HTR-8/SVneo (cell line): ENCODE measurements at regions not wholly inside any gene's neighbourhood (a gene's known extent, or its start where the extent isn't known, plus 50 kb on each side); places are given as distances from the start of the nearest gene placed in this dataset.

Experiments
- DNase-seq: peaks from one replicate; pipeline ENCODE4 v3.0.0; 2011; ENCODE audit warnings: low spot score, mixed read lengths; ENCODE audit not compliant: insufficient read length
- FAIRE-seq: peaks from 2 replicates; lab custom pipeline; 2011; peaks lifted over from hg19 to GRCh38; lab: Jason Lieb, UNC

DNA sequence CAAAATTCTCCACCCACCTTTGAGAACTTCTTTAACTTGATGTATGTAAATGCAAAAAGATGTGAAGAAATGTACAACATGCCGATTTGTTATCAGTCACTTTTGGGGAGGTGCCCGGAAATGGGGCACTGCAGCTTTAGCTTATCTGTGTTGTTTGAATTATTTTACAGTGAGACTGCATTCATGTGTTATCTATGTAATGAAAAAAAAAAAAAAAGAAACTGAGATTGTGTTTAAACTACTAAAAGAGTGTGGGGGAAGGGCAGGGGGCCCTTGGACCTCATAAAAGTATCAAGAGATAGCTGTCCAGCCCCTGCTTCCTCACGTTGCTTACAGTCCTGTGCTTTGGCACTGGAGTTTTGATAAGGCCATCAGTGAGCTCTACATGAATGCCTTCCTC lies 259.4 kb downstream of the STK31 start:
- no peak for FAIRE-seq
- no peak for DNase-seq

DNA sequence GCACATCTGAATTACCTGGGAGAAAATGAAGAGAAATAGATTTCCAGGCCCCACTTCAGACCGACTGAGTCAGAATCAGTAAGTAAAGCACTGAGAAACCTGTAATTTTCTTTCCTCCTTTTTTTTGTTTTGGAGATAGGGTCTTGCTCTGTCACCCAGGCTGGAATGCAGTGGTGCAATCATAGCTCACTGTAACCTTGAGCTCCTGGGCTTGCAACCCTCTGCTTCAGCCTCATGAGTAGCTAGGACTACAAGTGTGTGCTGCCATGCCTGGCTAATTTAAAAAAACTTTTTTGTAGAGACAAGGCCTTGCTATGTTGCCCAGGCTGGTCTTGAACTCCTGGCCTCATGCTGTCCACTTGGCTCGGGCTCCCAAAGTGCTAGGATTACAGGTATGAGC lies 260.2 kb downstream of the STK31 start:
- FAIRE-seq (no peak), DNase-seq (no peak)

DNA sequence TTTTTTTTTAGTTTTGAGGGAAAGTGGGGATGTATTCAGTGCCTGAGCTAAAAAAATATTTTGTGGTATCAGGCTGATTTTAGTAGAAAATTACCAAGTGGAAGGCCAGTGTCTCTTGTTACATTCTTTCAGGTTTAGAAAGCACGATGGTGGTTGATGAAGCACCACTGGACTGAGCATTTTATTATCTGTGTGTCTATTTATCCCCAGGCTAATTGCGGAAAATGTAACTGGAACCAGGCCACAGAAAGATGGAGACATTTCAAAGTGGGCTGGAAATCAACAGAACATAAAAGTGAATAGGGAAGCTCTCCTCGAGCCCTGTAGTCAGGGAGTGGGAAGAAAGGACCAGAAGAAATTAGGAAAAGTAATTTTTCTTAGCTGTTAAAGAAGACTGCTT lies 261.0 kb downstream of the STK31 start:
- FAIRE-seq (no peak), DNase-seq (no peak)

DNA sequence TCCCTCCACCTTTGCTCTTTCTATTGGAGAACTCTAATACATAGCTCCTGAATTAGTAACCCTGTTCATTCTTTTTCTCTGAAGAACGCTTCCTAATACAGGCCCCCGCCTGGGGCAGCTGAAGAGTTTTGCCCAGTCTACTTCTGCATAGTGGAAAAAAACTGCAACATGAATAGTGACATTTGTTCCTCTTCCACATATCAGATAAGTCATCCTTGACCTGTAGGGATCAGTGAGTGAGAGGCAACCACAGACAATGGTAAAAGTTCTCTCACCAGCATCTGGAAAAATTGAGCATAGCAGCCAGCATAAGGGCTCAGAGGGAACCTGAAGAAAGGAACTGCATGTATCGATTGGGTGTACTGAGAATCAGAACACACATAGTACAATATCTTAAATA lies 262.0 kb downstream of the STK31 start:
- DNase-seq (no peak), FAIRE-seq (no peak)

- FAIRE-seq (no peak), DNase-seq (no peak)
These were observed 263.2 kb downstream of the STK31 start for GRCh38 chr7:23973264-23973663.

- no peak for DNase-seq
- FAIRE-seq: no peak
These were observed 270.1 kb downstream of the STK31 start for GRCh38 chr7:23980081-23980480.

GRCh38 chr7:23981314-23981713 lies 271.3 kb downstream of the STK31 start:
- FAIRE-seq (no peak), DNase-seq (no peak)

DNA sequence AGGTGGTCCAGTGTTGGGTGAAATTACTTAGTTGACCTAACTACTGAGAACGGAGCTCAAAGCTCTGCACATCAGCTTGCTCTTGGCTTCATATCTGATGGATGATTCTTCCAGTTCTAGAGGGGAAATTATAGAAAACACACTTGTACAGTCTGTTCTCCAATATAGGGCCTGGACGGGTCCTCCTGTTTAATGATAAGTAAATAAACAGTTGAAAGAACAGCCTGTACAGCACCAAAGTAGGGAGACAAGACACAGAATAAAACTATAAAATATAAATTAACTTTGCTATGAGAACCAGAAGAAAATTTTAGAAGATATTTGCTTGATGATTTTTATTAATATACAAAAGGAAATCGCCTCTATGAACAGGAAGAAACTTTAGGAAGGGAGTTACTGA lies 271.7 kb downstream of the STK31 start:
- DNase-seq: no peak
- no peak for FAIRE-seq

- no peak for DNase-seq
- no peak for FAIRE-seq
These were observed 278.5 kb upstream of the NPY start for GRCh38 chr7:24005517-24005916.

- DNase-seq (no peak), FAIRE-seq (no peak)
These were observed 273.5 kb upstream of the NPY start for GRCh38 chr7:24010495-24010894.

DNA sequence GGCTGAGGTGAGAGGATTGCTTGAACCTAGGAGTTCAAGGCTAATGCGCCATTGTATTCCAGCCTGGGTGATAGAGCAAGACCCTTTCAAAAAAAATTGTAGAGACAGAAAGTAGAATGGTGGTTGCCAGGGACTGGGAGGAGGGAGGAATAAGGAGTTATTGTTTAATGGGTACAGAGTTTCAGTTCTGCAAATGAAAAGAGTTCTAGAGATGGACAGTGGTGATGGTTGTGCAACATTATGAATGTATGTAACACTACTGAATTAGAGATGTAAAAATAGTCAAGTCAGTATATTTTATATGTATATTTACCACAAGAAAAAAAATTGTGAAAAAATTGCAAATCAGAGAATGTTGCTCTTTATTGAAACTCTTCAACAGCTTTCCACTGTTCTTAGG lies 266.5 kb upstream of the NPY start:
- DNase-seq (no peak), FAIRE-seq (no peak)

DNA sequence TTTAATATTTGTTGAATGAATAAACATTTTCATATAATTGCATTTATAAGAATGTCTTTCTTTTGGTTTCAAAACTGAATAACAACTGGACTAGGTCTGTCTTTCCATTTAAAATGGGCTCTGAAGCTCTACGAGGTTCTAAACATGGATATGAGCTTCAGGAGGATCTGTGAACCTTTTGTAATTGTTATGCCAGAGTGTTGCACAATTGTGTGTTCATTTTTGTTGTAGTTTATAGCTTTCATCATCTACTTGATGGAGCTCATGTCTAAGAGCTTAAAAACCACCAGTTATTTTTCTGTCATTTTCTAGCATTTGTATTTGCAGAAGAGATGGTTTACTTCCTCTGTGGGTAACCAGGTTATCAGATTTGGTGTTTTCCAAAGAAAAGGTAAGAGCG lies 265.7 kb upstream of the NPY start:
- FAIRE-seq: no peak
- no peak for DNase-seq

GRCh38 chr7:24019841-24020240 lies 264.1 kb upstream of the NPY start:
- FAIRE-seq: no peak
- no peak for DNase-seq

DNA sequence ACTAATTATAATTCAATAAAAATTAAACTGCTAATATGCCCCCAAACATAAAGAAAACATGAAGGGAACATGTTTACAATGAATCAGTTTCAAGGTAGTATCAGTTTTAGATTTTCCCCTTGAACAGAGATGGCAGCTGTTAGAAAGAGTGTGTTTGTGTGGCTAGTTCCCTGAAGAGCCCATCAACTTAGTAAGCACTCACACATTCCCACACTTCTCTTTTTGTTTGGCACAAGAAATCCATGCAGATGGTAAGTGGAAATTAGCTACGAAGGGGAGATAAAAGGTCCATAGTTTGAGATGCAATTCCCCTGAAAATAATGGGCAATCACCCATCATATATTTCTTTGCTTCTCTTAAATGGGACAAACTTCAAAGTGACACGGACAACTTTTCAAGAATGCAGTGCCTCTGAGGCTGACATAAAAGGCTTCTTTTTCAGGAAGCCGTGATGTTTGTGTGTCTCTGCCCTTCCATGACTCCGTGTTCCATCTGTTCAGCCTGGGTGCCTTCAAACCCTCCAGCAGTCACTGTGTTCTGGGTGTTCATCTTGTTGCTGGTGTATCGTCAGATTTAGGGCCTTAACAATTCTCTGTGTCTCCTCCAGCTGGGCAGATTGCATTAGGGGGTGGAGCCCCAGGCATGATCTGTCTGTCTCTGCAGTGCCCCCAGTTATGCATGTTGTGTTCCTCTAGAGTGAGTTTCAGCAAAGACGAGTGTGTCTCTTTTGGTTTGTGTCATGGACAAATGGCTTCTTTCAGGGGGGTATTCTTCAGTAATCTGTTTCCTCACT lies 259.5 kb upstream of the NPY start:
- DNase-seq (no peak), FAIRE-seq (no peak)

GRCh38 chr7:24025094-24025493 lies 258.9 kb upstream of the NPY start:
- no peak for FAIRE-seq

GRCh38 chr7:24025765-24026164 lies 258.2 kb upstream of the NPY start:
- FAIRE-seq: no peak
- no peak for DNase-seq

More at GRCh38 chr7:24025094-24025493, 258.9 kb upstream of the NPY start:
- DNase-seq: peak; percentile 22

DNA sequence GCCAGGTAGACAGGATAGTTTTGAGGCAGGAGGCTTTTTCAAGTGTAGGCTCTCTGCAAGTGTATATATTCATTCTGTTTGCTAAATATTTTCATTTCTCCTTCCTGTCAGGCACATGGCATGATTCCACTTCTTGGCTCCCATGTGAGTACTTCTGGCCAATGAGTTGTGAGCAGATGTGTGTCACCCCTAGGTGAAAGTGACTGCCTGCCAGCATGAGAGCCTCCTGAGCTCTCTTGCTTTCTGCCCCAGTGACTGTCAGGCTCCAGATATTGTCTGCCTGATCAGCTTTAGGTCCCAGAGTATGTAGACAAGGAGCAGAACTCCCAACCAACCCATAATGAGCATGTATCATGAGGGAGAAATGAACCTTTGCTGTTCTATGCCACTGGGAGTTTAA lies 257.6 kb upstream of the NPY start:
- DNase-seq (no peak), FAIRE-seq (no peak)

- FAIRE-seq: no peak
These were observed 254.9 kb upstream of the NPY start for GRCh38 chr7:24029068-24029467.

DNA sequence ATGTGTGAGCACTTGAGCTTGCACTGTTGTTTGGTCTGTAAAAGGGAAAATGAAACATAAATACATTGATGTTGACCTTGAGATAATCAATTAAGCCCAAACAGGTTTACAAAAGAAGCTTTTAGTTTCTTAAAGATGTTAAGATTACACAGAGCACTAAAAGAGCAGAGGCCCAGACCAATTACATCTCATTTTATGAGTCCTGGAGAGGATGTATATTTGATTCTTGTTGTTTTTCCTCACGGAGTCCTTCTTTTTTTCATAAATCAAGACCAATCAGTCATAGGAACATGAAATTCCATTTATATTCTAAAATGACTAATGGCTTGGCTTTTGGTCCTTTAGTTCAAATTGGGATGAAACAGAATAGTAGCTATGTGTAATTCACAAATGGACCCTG lies 249.7 kb upstream of the NPY start:
- FAIRE-seq: no peak
- DNase-seq: no peak

More at GRCh38 chr7:24029068-24029467, 254.9 kb upstream of the NPY start:
- DNase-seq: no peak

DNA sequence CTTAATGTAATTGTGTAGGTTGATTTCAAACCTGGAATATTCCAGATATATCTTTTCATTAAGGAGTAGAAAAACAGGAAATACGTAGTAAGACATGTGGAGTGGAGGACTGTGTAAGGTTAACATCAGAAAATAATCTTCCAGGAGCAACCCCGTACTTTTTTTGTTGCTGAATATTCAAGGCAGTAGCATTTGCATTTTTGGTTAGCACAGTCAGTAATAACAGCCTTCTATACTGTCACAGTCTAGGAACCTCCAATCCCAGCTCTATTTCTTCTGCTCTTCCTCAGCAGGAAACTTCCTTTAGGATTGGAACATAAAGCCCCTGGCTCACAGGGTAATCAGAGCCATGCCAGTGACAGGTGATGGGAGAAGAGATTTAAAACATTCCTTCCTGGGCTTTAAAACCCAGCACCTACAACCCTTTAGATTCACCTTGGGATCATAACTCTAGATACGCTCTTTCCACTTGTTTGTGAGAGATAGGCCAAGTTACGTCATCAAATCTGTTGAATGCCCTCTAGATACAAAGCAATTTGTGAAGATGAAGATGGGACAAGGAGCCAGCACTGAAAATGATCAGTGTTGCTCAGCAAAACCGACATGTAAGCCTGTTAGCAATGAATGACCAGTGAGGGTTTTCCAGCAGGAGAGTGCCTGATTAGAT lies 248.5 kb upstream of the NPY start:
- DNase-seq (no peak), FAIRE-seq (no peak)

GRCh38 chr7:24036033-24036412 lies 248.0 kb upstream of the NPY start:
- no peak for FAIRE-seq
- DNase-seq: no peak

GRCh38 chr7:24038993-24039392 lies 245.0 kb upstream of the NPY start:
- no peak for FAIRE-seq
- no peak for DNase-seq
